Nephron progenitor cell (in vitro differentiated cells): ENCODE measurements at regions not wholly inside any gene's neighbourhood (a gene's known extent, or its start where the extent isn't known, plus 50 kb on each side); places are given as distances from the start of the nearest gene placed in this dataset.

ENCODE experiments used
- DNase-seq: peaks from one replicate; pipeline ENCODE4 v3.0.0; 2021
- H3K27ac Mint-ChIP-seq: 2 replicates; pipeline ENCODE4 v1.8.0; 2021; ENCODE audit warnings: mild to moderate bottlenecking, moderate library complexity, mixed read lengths
- H3K27me3 Mint-ChIP-seq: 2 replicates; pipeline ENCODE4 v1.8.0; 2021; ENCODE audit warnings: mild to moderate bottlenecking, low read depth, mixed read lengths; ENCODE audit not compliant: poor library complexity
- H3K36me3 Mint-ChIP-seq: 2 replicates; pipeline ENCODE4 v1.8.0; 2021; ENCODE audit warnings: low read depth, mixed read lengths
- H3K4me1 Mint-ChIP-seq: 2 replicates; pipeline ENCODE4 v1.8.0; 2021; ENCODE audit warnings: mixed read lengths
- H3K4me3 Mint-ChIP-seq: 2 replicates; pipeline ENCODE4 v1.8.0; 2021; ENCODE audit warnings: mild to moderate bottlenecking, moderate library complexity, mixed read lengths
- H3K9me3 Mint-ChIP-seq: 2 replicates; pipeline ENCODE4 v1.8.0; 2021; ENCODE audit warnings: mild to moderate bottlenecking, moderate library complexity, mixed read lengths
- TF ChIP-seq, protein P1 (sequence below): fragments of 200-600 bp; sonication (generic); IDR thresholded peaks from 2 replicates; pipeline ENCODE4 v1.5.0; 2021; ENCODE audit warnings: antibody characterized with exemption

DNA sequence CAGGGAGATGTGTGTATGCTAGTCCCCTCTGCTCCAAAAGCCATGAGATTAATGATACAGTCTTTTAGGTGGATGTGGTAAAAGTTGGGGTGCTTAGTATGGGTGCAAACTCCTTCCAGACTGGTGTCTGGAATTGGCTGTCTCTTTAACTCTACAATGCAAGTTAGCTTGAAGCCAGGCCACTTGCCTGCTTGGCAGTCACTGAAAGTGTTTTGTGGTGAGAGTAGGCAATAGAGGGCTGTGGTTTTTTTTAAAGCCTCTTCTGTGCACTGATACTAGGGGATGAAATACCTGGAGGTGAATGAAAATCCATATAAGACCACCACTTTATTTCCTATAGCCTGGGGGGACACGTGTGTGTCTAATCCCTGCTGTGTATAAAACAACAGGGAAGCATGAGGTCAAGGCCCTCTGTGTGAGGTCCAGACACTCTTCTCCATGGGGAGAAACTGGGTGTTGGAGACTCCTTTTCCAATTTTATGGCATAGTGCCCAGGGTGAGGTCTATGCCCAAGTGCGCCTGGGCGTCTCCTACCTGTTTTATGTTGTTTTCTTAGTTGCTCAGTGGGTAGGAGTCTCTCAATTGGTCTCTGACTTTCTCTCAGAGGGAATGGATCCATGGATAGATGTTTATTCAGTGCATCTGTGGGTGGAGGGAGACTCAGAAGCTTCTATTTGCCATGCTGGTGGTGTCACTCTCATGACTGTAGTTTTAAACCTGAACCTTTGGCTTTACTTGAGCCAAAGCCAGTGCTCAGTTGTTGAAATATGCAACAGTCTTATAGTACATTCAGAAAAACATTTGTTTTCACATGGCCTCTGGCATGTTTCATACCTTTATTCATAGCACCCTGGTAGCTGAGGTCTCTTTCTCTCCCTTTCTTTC is 327.8 kb upstream of the ATP11B start:
- TF ChIP-seq, protein P1, sequence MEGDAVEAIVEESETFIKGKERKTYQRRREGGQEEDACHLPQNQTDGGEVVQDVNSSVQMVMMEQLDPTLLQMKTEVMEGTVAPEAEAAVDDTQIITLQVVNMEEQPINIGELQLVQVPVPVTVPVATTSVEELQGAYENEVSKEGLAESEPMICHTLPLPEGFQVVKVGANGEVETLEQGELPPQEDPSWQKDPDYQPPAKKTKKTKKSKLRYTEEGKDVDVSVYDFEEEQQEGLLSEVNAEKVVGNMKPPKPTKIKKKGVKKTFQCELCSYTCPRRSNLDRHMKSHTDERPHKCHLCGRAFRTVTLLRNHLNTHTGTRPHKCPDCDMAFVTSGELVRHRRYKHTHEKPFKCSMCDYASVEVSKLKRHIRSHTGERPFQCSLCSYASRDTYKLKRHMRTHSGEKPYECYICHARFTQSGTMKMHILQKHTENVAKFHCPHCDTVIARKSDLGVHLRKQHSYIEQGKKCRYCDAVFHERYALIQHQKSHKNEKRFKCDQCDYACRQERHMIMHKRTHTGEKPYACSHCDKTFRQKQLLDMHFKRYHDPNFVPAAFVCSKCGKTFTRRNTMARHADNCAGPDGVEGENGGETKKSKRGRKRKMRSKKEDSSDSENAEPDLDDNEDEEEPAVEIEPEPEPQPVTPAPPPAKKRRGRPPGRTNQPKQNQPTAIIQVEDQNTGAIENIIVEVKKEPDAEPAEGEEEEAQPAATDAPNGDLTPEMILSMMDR: no peak
- H3K27me3 Mint-ChIP-seq: peaks cover 3% of the 10 kb centered on the region
- H3K4me3 Mint-ChIP-seq: no peak overlapping the region
- peaks cover 26% of the 10 kb centered on the region for H3K9me3 Mint-ChIP-seq
- H3K36me3 Mint-ChIP-seq: peaks cover 6% of the 10 kb centered on the region
- no peak overlapping the region for H3K27ac Mint-ChIP-seq
- DNase-seq: no peak
- H3K4me1 Mint-ChIP-seq: peaks cover 16% of the 10 kb centered on the region

- Mint-ChIP-seq H3K4me1 (peaks cover 16% of the 10 kb centered on the region), H3K36me3 (no peaks in the 10 kb centered on the region), H3K9me3 (peaks cover 7% of the 10 kb centered on the region), H3K27ac (no peak overlapping the region), H3K27me3 (no peaks in the 10 kb centered on the region), H3K4me3 (no peak overlapping the region)
- DNase-seq: no peak
- TF ChIP-seq, protein P1: no peak
These were observed 324.2 kb upstream of the ATP11B start for GRCh38 chr3:182469086-182469485.

DNA sequence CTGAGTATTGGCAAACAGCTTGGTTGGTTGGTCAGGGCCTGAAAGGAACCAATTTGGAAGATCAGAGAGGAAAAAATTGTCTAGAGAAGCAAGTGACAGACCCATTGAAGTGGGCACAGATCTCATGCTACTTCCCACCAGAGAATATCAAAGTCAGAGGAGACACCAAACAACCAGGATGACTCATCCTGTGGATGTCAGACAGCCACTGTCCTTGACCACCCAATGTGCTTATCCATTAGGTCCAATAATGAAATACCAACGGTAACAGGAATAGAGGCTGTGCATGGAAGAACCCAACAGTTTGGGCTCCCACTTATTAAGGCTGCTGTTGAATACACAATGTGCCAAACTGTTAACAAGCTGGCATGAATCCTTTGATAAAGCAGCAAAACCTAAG is 323.1 kb upstream of the ATP11B start:
- Mint-ChIP-seq H3K4me1 (peaks cover 10% of the 10 kb centered on the region), H3K27me3 (no peaks in the 10 kb centered on the region), H3K9me3 (peaks cover 4% of the 10 kb centered on the region), H3K4me3 (no peak overlapping the region), H3K27ac (no peak overlapping the region), H3K36me3 (no peaks in the 10 kb centered on the region)
- TF ChIP-seq, protein P1: no peak
- DNase-seq: no peak

DNA sequence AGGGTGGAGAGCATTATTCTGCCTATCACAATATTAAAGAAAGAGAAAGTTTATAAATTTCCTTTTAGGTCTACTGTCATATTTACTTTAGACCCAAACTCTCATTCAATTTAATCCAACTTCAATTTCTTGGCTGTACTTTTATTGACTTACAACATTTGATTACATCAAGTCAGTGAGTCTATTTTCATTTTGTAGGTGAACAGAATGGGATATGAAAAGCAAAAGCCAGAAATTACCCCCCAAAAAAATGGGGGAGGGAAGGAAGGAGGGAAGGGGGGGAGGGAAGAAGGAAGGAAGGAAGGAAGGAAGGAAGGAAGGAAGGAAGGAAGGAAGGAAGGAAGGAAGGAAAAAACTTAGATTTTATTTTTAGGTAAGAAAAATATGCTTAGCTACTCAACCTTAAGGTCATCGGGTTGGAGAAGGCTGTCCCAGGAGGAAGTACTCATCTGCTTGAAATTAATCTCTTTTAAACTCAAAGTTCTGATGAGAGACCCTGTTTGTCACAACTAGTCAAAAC is 320.1 kb upstream of the ATP11B start:
- Mint-ChIP-seq H3K9me3 (peaks cover 4% of the 10 kb centered on the region), H3K27ac (no peak overlapping the region), H3K4me3 (no peak overlapping the region), H3K27me3 (peaks cover 3% of the 10 kb centered on the region), H3K4me1 (no peaks in the 10 kb centered on the region), H3K36me3 (no peaks in the 10 kb centered on the region)
- no peak for DNase-seq
- TF ChIP-seq, protein P1: no peak

- Mint-ChIP-seq H3K36me3 (peaks cover 4% of the 10 kb centered on the region), H3K9me3 (peaks cover 9% of the 10 kb centered on the region), H3K27me3 (peaks cover 9% of the 10 kb centered on the region), H3K27ac (no peak overlapping the region), H3K4me3 (no peak overlapping the region), H3K4me1 (peaks cover 10% of the 10 kb centered on the region)
- TF ChIP-seq, protein P1: no peak
- no peak for DNase-seq
These were observed 314.9 kb upstream of the ATP11B start for GRCh38 chr3:182478369-182478768.
